ENCODE measurements at regions not wholly inside any gene's neighbourhood (a gene's known extent, or its start where the extent isn't known, plus 50 kb on each side); places are given as distances from the start of the nearest gene placed in this dataset.

DNA sequence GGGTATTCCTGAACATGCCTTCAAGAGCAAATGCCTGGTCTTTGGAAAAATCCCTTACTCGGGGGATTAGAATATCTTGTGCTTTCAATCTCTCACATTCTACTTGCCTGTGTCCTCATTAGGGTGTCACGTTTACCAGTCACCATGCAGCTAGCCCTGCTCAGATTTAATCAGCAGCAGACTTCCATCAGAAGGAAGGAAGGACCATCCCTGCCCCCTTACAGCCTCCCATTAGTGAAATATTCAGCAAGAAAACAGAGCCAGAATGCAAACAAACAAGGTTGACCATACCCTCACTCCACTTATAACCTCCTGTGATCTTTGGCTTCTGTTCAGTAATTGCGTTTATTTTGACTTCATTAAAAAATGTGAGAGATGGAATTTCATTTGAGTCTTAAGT is 208.6 kb downstream of the CXCL12 start:
- TF ChIP-seq, protein P1, sequence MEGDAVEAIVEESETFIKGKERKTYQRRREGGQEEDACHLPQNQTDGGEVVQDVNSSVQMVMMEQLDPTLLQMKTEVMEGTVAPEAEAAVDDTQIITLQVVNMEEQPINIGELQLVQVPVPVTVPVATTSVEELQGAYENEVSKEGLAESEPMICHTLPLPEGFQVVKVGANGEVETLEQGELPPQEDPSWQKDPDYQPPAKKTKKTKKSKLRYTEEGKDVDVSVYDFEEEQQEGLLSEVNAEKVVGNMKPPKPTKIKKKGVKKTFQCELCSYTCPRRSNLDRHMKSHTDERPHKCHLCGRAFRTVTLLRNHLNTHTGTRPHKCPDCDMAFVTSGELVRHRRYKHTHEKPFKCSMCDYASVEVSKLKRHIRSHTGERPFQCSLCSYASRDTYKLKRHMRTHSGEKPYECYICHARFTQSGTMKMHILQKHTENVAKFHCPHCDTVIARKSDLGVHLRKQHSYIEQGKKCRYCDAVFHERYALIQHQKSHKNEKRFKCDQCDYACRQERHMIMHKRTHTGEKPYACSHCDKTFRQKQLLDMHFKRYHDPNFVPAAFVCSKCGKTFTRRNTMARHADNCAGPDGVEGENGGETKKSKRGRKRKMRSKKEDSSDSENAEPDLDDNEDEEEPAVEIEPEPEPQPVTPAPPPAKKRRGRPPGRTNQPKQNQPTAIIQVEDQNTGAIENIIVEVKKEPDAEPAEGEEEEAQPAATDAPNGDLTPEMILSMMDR (optimal IDR thresholded peaks at IDR 0.05 in 1 of 3, IDR thresholded peaks at IDR 0.05 in 1 of 3, conservative IDR thresholded peaks at IDR 0.05 in 1 of 3; ENCODE audit: extremely low read depth in 1 of 3, insufficient read depth in 2 of 3, low read length in 3 of 3), result no peak
- TF ChIP-seq EZH2 (IDR thresholded peaks at IDR 0.05; ENCODE audit: low read length), result no peak
